ENCODE measurements at regions not wholly inside any gene's neighbourhood (a gene's known extent, or its start where the extent isn't known, plus 50 kb on each side); places are given as distances from the start of the nearest gene placed in this dataset.

DNA sequence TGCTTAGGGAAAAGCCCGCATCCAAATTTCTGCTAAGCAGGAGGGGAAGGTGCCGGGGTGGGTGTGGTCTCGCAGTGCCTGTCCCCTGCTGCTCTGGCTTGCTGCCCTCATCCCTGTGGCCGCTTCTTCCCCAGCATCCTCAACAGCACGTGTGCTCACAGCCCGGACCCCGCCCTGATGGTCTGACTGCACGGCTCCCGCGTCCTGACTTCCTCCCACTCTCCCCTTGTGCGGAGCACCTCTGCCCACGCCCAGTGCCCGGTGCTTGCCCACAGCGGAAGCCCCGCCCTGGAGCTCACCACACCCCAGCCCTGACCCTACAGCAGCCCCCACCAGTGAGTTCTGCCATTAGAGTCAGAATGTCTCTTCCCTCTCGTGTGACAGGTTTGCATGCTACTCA lies 277.9 kb downstream of the NDUFA10 start:
- ATAC-seq: no peak
- Histone ChIP-seq H3K27me3 (ENCODE audit: insufficient read depth) (no peaks in the 10 kb centered on the region), H3K79me2 (replicated peaks; ENCODE audit: insufficient read depth) (no peaks in the 10 kb centered on the region), H4K20me1 (replicated peaks; ENCODE audit: insufficient read depth) (no peaks in the 10 kb centered on the region), H3K36me3 (ENCODE audit: insufficient read depth) (no peaks in the 10 kb centered on the region), H3K4me2 (no peak overlapping the region), H3K27ac (ENCODE audit: low read depth) (no peak overlapping the region), H3K4me1 (ENCODE audit: insufficient read depth) (no peaks in the 10 kb centered on the region), H3F3A (replicated peaks; ENCODE audit: low read depth) (no peaks in the 10 kb centered on the region), H3K9me2 (ENCODE audit: insufficient read depth) (no peaks in the 10 kb centered on the region), H2AFZ (no peak overlapping the region), H3K4me3 (no peak overlapping the region)
- TF ChIP-seq JUNB (IDR thresholded peaks at IDR 0.05; ENCODE audit: unreplicated experiment) (no peak), ZNF114 (CRISPR knock-in tag; IDR thresholded peaks at IDR 0.05) (no peak), ZNF331 (CRISPR knock-in tag; IDR thresholded peaks at IDR 0.05; ENCODE audit: low read depth) (no peak), POLR2AphosphoS5 (IDR thresholded peaks at IDR 0.05; ENCODE audit: low read depth) (no peak), EZH2 (IDR thresholded peaks at IDR 0.05; ENCODE audit: low read depth, unreplicated experiment) (no peak), STAT1 (IDR thresholded peaks at IDR 0.05; ENCODE audit: unreplicated experiment) (no peak), NANOG (IDR thresholded peaks at IDR 0.05; ENCODE audit: borderline replicate concordance) (no peak), EZH2phosphoT487 (IDR thresholded peaks at IDR 0.05; ENCODE audit: unreplicated experiment) (no peak), CREB1 (CRISPR knock-in tag; IDR thresholded peaks at IDR 0.05; ENCODE audit: low read depth) (no peak)
- TF ChIP-seq, protein P1, sequence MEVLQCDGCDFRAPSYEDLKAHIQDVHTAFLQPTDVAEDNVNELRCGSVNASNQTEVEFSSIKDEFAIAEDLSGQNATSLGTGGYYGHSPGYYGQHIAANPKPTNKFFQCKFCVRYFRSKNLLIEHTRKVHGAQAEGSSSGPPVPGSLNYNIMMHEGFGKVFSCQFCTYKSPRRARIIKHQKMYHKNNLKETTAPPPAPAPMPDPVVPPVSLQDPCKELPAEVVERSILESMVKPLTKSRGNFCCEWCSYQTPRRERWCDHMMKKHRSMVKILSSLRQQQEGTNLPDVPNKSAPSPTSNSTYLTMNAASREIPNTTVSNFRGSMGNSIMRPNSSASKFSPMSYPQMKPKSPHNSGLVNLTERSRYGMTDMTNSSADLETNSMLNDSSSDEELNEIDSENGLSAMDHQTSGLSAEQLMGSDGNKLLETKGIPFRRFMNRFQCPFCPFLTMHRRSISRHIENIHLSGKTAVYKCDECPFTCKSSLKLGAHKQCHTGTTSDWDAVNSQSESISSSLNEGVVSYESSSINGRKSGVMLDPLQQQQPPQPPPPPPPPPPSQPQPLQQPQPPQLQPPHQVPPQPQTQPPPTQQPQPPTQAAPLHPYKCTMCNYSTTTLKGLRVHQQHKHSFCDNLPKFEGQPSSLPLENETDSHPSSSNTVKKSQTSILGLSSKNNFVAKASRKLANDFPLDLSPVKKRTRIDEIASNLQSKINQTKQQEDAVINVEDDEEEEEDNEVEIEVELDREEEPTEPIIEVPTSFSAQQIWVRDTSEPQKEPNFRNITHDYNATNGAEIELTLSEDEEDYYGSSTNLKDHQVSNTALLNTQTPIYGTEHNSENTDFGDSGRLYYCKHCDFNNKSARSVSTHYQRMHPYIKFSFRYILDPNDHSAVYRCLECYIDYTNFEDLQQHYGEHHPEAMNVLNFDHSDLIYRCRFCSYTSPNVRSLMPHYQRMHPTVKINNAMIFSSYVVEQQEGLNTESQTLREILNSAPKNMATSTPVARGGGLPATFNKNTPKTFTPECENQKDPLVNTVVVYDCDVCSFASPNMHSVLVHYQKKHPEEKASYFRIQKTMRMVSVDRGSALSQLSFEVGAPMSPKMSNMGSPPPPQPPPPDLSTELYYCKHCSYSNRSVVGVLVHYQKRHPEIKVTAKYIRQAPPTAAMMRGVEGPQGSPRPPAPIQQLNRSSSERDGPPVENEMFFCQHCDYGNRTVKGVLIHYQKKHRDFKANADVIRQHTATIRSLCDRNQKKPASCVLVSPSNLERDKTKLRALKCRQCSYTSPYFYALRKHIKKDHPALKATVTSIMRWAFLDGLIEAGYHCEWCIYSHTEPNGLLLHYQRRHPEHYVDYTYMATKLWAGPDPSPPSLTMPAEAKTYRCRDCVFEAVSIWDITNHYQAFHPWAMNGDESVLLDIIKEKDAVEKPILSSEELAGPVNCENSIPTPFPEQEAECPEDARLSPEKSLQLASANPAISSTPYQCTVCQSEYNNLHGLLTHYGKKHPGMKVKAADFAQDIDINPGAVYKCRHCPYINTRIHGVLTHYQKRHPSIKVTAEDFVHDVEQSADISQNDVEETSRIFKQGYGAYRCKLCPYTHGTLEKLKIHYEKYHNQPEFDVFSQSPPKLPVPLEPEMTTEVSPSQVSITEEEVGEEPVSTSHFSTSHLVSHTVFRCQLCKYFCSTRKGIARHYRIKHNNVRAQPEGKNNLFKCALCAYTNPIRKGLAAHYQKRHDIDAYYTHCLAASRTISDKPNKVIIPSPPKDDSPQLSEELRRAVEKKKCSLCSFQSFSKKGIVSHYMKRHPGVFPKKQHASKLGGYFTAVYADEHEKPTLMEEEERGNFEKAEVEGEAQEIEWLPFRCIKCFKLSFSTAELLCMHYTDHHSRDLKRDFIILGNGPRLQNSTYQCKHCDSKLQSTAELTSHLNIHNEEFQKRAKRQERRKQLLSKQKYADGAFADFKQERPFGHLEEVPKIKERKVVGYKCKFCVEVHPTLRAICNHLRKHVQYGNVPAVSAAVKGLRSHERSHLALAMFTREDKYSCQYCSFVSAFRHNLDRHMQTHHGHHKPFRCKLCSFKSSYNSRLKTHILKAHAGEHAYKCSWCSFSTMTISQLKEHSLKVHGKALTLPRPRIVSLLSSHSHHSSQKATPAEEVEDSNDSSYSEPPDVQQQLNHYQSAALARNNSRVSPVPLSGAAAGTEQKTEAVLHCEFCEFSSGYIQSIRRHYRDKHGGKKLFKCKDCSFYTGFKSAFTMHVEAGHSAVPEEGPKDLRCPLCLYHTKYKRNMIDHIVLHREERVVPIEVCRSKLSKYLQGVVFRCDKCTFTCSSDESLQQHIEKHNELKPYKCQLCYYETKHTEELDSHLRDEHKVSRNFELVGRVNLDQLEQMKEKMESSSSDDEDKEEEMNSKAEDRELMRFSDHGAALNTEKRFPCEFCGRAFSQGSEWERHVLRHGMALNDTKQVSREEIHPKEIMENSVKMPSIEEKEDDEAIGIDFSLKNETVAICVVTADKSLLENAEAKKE (CRISPR knock-in tag; IDR thresholded peaks at IDR 0.05): no peak
- TF ChIP-seq, protein P2, sequence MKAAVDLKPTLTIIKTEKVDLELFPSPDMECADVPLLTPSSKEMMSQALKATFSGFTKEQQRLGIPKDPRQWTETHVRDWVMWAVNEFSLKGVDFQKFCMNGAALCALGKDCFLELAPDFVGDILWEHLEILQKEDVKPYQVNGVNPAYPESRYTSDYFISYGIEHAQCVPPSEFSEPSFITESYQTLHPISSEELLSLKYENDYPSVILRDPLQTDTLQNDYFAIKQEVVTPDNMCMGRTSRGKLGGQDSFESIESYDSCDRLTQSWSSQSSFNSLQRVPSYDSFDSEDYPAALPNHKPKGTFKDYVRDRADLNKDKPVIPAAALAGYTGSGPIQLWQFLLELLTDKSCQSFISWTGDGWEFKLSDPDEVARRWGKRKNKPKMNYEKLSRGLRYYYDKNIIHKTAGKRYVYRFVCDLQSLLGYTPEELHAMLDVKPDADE (IDR thresholded peaks at IDR 0.05): no peak
- TF ChIP-seq, protein P3, sequence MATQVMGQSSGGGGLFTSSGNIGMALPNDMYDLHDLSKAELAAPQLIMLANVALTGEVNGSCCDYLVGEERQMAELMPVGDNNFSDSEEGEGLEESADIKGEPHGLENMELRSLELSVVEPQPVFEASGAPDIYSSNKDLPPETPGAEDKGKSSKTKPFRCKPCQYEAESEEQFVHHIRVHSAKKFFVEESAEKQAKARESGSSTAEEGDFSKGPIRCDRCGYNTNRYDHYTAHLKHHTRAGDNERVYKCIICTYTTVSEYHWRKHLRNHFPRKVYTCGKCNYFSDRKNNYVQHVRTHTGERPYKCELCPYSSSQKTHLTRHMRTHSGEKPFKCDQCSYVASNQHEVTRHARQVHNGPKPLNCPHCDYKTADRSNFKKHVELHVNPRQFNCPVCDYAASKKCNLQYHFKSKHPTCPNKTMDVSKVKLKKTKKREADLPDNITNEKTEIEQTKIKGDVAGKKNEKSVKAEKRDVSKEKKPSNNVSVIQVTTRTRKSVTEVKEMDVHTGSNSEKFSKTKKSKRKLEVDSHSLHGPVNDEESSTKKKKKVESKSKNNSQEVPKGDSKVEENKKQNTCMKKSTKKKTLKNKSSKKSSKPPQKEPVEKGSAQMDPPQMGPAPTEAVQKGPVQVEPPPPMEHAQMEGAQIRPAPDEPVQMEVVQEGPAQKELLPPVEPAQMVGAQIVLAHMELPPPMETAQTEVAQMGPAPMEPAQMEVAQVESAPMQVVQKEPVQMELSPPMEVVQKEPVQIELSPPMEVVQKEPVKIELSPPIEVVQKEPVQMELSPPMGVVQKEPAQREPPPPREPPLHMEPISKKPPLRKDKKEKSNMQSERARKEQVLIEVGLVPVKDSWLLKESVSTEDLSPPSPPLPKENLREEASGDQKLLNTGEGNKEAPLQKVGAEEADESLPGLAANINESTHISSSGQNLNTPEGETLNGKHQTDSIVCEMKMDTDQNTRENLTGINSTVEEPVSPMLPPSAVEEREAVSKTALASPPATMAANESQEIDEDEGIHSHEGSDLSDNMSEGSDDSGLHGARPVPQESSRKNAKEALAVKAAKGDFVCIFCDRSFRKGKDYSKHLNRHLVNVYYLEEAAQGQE (IDR thresholded peaks at IDR 0.05; ENCODE audit: unreplicated experiment): no peak
- TF ChIP-seq, protein P4, sequence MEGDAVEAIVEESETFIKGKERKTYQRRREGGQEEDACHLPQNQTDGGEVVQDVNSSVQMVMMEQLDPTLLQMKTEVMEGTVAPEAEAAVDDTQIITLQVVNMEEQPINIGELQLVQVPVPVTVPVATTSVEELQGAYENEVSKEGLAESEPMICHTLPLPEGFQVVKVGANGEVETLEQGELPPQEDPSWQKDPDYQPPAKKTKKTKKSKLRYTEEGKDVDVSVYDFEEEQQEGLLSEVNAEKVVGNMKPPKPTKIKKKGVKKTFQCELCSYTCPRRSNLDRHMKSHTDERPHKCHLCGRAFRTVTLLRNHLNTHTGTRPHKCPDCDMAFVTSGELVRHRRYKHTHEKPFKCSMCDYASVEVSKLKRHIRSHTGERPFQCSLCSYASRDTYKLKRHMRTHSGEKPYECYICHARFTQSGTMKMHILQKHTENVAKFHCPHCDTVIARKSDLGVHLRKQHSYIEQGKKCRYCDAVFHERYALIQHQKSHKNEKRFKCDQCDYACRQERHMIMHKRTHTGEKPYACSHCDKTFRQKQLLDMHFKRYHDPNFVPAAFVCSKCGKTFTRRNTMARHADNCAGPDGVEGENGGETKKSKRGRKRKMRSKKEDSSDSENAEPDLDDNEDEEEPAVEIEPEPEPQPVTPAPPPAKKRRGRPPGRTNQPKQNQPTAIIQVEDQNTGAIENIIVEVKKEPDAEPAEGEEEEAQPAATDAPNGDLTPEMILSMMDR (conservative IDR thresholded peaks at IDR 0.05; ENCODE audit: low read depth in 2 of 2): no peak
- Mint-ChIP-seq H3K36me3 (ENCODE audit: low read depth) (no peaks in the 10 kb centered on the region), H3K27me3 (ENCODE audit: insufficient read depth, low read depth, poor library complexity) (peaks cover 6% of the 10 kb centered on the region), H3K4me1 (peaks cover 3% of the 10 kb centered on the region; the same call in 2 of the 3 replicates), H3K9me3 (no peaks in the 10 kb centered on the region), H3K4me3 (no peak overlapping the region), H3K27ac (no peak overlapping the region)
- no peak for DNase-seq (ENCODE audit: low spot score)
